HG03025 (cell line): ENCODE measurements at regions not wholly inside any gene's neighbourhood (a gene's known extent, or its start where the extent isn't known, plus 50 kb on each side); places are given as distances from the start of the nearest gene placed in this dataset.
"Not testable (repeated sequence)": the region's sequence is repeated elsewhere in the genome, so short reads cannot be mapped to it uniquely, and the experiment has no call there.

Experiments used
- ATAC-seq: cut with Tn5 transposase; IDR thresholded peaks from one replicate; pipeline ENCODE4 v1.9.1; 2021; ENCODE audit warnings: mild to moderate bottlenecking, moderate library complexity; ENCODE audit not compliant: unreplicated experiment, low FRiP score

- not testable (repeated sequence) for ATAC-seq
Observed at GRCh38 chr4:13761581-13761980, 134.1 kb upstream of the BOD1L1 start.

GRCh38 chr4:13762130-13762529, 134.6 kb upstream of the BOD1L1 start:
- no peak for ATAC-seq

DNA sequence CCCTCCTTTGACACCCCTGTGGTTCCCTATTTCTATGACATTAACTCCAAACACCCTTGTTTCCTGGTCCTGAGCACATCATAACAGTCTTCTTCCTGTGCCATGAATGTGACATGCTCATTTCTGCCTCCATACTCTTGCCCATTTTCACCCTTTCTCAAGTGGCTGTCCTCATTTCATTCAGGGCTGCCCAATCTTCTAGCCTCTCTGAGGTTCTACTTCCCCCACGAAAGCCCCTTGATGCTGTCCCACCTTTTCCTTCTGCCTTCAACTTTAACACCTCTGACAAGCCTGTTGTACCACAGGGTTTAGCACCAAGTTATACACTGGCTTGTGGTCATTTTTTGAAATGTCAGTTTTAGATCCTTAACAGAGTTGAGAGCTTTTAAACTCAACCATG, 136.2 kb upstream of the BOD1L1 start:
- ATAC-seq, result no peak

GRCh38 chr4:13765539-13765938, 138.0 kb upstream of the BOD1L1 start:
- ATAC-seq, result no peak

- ATAC-seq, result no peak
Observed at GRCh38 chr4:13766761-13767540, 139.4 kb upstream of the BOD1L1 start.

GRCh38 chr4:13777341-13777740, 149.8 kb upstream of the BOD1L1 start:
- ATAC-seq, result no peak

- no peak for ATAC-seq
Observed at GRCh38 chr4:13778367-13778766, 150.8 kb upstream of the BOD1L1 start.

GRCh38 chr4:13782231-13782630, 154.7 kb upstream of the BOD1L1 start:
- no peak for ATAC-seq

- ATAC-seq, result peak; percentile 61
Observed at GRCh38 chr4:13783800-13784411, 156.4 kb upstream of the BOD1L1 start.

GRCh38 chr4:13793020-13793710, 165.6 kb upstream of the BOD1L1 start:
- no peak for ATAC-seq

DNA sequence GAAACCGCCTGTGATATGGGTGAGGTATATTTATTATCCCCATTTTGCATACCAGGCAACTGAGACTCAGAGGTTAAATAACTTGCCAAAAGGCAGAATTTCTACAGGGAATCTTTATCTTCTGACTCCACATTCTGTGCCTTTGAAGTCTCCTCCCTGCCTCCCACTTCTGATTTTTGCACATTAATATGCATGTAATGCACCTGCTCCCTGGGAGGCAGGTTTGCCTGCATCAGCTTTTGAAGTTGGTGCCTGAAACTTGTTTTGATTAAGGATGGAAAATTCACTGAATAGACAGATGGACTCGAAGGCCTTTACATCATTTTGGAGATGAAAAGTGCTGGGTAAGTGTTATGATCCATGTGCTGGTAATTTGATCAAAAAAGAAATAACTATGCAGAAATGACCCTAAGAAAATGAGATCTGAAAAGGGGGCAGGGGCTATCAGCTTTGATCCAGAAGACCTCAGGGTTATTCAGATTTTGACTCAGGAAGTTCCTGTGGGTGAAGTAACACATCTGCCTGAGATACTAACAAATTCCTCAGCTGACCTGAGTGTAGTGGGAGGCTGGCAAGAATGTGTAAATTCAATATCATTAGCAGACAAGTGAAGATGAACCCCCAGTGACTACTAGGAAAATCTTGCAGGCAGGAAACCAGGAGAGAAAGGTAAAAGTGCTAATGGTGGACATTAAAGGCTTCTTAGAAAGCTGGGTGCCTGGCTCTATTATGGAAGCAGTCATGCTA, 167.5 kb upstream of the BOD1L1 start:
- ATAC-seq, result no peak

DNA sequence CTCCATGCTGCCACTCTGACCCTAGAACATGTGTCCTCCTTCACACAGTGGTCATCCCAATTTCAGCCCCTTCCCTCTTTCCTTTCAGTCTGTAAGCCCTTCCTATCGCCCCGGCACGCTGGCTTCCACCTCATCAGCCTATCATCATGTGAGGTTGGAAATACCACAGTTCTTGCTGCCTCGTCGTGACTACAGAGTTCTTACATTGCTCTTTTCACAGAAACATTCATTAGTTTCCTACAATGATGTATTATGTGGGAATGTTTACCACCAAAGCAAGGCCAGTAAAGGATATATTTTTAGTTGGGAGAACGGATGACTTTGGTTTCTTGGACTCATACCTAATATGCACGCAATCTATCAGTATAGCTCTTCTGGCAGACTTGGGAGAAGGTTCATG, 169.5 kb upstream of the BOD1L1 start:
- no peak for ATAC-seq

- no peak for ATAC-seq
Observed at GRCh38 chr4:13815231-13815630, 187.7 kb upstream of the BOD1L1 start.

GRCh38 chr4:13816472-13816871, 188.9 kb upstream of the BOD1L1 start:
- no peak for ATAC-seq

- ATAC-seq, result no peak
Observed at GRCh38 chr4:13821522-13821921, 194.0 kb upstream of the BOD1L1 start.

GRCh38 chr4:13825822-13826221, 198.3 kb upstream of the BOD1L1 start:
- not testable (repeated sequence) for ATAC-seq

GRCh38 chr4:13829457-13829856, 201.9 kb upstream of the BOD1L1 start:
- ATAC-seq, result no peak

- ATAC-seq, result no peak
Observed at GRCh38 chr4:13830449-13830848, 202.9 kb upstream of the BOD1L1 start.

- ATAC-seq, result no peak
Observed at GRCh38 chr4:13833171-13833804, 205.8 kb upstream of the BOD1L1 start.
